Rectal smooth muscle tissue (tissue), 1 donor: ENCODE measurements at regions not wholly inside any gene's neighbourhood (a gene's known extent, or its start where the extent isn't known, plus 50 kb on each side); places are given as distances from the start of the nearest gene placed in this dataset.
"Not testable (repeated sequence)": the region's sequence is repeated elsewhere in the genome, so short reads cannot be mapped to it uniquely, and the experiment has no call there.

Source experiments
- H3K27ac ChIP-seq: one replicate; pipeline ENCODE4 v1.7.0; 2013; ENCODE audit warnings: low read depth, low read length, inconsistent platforms
- H3K27me3 ChIP-seq: one replicate; pipeline ENCODE4 v1.7.0; 2013; ENCODE audit warnings: low read length; ENCODE audit not compliant: control insufficient read depth, insufficient read depth
- H3K36me3 ChIP-seq: one replicate; pipeline ENCODE4 v1.7.0; 2013; ENCODE audit warnings: low read length; ENCODE audit not compliant: control insufficient read depth, insufficient read depth
- H3K4me1 ChIP-seq: one replicate; pipeline ENCODE4 v1.7.0; 2013; ENCODE audit warnings: low read length; ENCODE audit not compliant: control insufficient read depth, insufficient read depth
- H3K4me3 ChIP-seq: one replicate; pipeline ENCODE4 v1.7.0; 2013; ENCODE audit warnings: low read length
- H3K9ac ChIP-seq: one replicate; pipeline ENCODE4 v1.7.0; 2013; ENCODE audit warnings: low read length

DNA sequence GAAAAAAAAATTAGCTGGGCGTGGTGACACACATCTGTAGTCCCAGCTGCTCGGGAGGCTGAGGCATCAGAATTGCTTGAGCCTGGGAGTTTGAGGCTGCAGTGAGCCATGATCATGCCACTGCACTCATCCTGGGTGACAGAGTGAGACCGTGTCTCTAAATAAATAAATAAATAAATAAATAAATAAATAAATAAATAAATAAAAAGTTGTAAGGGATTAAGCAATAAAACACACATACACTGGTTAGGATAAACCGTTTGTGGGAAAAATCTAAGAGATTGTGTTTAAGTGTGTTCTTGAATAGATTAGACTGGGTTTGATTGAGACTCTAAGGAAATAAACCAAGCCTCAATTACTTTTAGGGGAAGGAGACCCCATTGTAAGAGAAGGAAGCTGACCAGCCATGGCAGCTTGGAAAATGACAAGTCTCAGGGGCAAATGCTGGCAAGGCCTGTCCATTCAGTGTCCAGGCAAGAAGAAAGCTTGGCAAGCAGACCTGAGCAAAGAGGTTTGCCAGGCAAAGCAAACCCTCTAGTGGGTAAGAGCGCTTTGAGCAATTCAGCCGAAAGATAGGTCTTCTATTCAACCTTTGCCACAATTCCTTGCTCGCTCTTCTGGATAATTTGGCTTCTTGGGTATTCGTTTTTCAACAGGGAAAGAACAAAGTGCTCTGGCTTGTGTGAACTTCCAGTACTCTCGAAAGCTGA, 106.9 kb upstream of the SERBP1 start:
- Histone ChIP-seq H3K9ac (no peak overlapping the region), H3K36me3 (no peaks in the 10 kb centered on the region), H3K27ac (no peak overlapping the region)

DNA sequence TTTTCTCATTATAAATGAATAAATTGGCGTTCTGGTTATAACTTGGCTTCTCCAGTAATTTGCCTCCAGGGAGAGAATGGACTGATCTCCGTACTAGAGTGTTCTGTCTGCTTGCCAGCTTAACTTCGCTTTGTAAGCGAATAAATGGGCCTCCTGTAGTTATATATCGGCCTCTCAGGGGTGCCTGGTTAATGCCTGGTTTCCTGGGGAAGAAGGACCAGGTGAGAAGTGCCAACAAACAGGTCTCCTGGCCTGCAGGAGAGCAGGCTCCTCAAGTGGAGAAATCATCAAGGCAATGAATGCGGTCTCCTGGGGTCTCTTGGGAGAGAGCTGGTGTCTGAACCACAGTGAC, 107.4 kb upstream of the SERBP1 start:
- Histone ChIP-seq H3K9ac (no peak overlapping the region), H3K36me3 (no peaks in the 10 kb centered on the region), H3K27ac (no peak overlapping the region), H3K4me3 (no peak overlapping the region), H3K27me3 (no peaks in the 10 kb centered on the region), H3K4me1 (no peaks in the 10 kb centered on the region)

More for the DNA sequence above, 106.9 kb upstream of the SERBP1 start:
- no peaks in the 10 kb centered on the region for H3K27me3 ChIP-seq
- H3K4me3 ChIP-seq, result no peak overlapping the region
- no peaks in the 10 kb centered on the region for H3K4me1 ChIP-seq

DNA sequence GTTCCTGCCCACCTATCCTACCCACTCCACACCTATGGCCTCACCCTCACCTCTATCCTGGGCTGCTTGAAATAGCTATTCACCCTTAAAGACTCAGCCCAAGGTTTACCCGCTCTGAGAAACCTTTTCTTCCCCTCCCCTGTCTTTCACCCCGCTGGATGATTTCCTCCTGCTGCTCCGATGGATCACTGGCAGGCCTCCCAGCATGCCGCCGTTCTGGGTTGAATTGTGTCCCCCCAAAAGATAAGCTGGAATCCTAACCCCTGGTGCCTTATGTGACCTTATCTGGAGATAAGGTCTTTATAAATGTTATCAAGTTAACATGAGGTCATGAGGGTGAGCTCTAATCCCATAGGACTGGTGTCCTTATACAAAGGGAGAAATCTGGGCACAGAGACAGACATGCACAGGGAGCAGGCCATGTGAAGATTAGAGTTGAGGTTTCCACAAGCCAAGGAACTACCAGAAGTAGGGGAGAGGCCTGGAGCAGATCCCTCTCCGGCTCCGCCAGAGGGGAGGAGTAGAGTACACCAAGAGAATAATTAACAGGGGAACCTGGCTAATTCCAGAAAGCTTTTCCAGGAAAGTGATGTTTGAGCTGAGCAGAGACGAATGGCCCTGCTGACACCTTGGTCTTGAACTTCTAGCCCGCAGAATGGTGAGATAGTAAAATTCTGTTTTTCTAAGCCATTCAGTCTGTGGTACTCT, 110.0 kb upstream of the SERBP1 start:
- no peak overlapping the region for H3K27ac ChIP-seq
- H3K4me3 ChIP-seq, result no peak overlapping the region

DNA sequence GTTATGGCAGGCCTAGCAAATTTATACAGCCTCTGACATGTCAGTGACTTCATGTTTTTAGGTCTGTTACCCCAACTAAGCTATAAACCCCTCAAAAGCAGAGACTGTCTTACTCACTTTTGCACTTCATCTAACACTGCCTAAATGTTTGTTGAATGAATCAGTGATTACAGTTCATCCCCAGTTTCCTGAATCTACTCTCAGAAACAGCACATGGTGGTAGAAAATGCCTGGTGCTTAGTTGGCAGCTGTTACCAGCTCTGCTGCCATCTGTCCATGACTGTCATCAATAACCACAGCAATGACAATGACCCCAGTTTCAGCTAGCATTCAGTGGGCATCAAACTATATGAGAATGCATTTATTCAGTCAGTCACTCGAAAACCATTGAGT, 110.5 kb upstream of the SERBP1 start:
- H3K9ac ChIP-seq, result no peak overlapping the region
- no peaks in the 10 kb centered on the region for H3K27me3 ChIP-seq
- H3K27ac ChIP-seq, result no peak overlapping the region
- H3K36me3 ChIP-seq, result no peaks in the 10 kb centered on the region
- no peak overlapping the region for H3K4me3 ChIP-seq
- H3K4me1 ChIP-seq, result no peaks in the 10 kb centered on the region

More for the DNA sequence above, 110.0 kb upstream of the SERBP1 start:
- no peak overlapping the region for H3K9ac ChIP-seq
- H3K27me3 ChIP-seq, result no peaks in the 10 kb centered on the region
- no peaks in the 10 kb centered on the region for H3K4me1 ChIP-seq
- no peaks in the 10 kb centered on the region for H3K36me3 ChIP-seq

DNA sequence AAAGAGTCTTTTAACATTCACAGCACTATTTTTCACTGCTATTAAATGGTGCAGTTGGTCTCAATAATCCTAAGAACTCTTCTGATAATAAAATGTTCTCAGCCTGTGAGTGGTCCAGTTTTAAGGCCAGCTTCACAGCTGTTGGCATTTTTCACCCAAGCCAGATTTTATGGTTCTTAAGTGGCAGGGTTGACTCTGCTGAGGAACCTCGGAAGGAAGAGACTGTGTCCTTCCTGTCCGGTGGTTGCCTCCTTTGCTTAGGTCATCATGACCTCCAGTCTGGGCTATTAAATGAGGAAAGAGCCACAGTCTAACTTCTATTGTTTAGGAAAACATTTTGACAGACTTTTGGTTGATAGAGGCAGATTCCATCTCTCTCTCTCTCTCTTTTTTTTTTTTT, 112.5 kb upstream of the SERBP1 start:
- Histone ChIP-seq H3K27me3 (no peaks in the 10 kb centered on the region), H3K4me3 (no peak overlapping the region), H3K27ac (no peak overlapping the region), H3K9ac (no peak overlapping the region), H3K4me1 (no peaks in the 10 kb centered on the region), H3K36me3 (no peaks in the 10 kb centered on the region)

DNA sequence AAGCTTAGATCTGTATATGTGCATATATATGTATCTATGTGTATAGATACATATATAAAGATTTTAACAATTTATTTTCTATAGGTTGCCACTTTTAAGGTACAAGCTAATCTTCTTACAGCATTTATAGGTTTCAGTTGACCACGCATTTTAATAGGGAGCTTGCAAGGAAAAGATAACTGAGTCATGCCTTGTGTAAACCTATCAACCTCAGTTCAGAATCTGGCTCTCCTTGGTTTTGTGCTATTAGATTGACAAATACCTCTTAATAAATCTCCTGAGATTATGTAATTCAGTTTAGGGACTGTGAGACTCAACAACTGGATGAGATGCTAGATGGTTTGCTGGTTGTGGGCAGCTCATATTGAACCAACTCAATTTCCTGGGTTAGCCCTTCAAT, 114.7 kb upstream of the SERBP1 start:
- no peak overlapping the region for H3K4me3 ChIP-seq
- H3K9ac ChIP-seq, result no peak overlapping the region
- no peak overlapping the region for H3K27ac ChIP-seq
- no peaks in the 10 kb centered on the region for H3K4me1 ChIP-seq
- no peaks in the 10 kb centered on the region for H3K36me3 ChIP-seq
- H3K27me3 ChIP-seq, result no peaks in the 10 kb centered on the region

DNA sequence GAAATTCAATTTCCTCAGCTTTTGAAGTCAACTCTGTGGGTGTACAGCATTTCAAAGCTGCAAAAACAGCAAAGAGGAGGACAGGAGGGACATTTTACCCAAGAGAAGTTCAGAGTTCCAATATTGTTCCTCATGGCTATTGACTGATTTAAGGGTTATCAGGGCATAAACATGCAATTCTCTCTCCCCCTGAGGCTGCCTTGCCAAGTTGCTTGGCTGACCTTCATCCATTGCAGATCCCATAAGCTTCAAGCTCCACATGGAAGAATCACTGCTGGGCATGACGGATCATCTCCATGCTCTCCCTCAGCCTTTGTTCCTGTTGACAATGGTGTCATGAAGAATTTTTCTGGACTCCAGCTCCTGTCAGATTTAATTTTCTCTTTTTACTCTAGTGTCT, 115.2 kb upstream of the SERBP1 start:
- Histone ChIP-seq H3K9ac (no peak overlapping the region), H3K27me3 (no peaks in the 10 kb centered on the region), H3K27ac (no peak overlapping the region), H3K4me1 (no peaks in the 10 kb centered on the region), H3K4me3 (no peak overlapping the region), H3K36me3 (no peaks in the 10 kb centered on the region)

DNA sequence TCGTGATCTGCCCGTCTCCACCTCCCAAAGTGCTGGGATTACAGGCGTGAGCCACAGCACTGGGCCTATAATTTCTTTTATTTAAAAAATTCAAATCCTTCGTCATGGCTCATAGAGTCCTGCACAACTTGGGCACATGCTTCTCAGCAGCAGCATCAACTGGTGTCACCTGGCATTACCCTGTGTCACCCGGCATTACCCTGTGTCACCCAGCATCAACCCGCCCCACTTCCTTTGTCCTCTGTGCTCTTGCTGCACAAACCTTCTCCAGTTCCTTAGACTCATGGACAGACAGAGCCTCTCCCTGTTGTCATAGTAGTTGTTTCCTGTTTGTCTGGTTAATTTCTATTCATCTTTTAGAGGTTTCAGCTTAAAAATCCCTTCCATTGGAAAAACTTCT, 121.2 kb upstream of the SERBP1 start:
- Histone ChIP-seq H3K4me1 (no peaks in the 10 kb centered on the region), H3K27me3 (no peaks in the 10 kb centered on the region), H3K9ac (no peak overlapping the region), H3K36me3 (no peaks in the 10 kb centered on the region), H3K27ac (no peak overlapping the region), H3K4me3 (no peak overlapping the region)

DNA sequence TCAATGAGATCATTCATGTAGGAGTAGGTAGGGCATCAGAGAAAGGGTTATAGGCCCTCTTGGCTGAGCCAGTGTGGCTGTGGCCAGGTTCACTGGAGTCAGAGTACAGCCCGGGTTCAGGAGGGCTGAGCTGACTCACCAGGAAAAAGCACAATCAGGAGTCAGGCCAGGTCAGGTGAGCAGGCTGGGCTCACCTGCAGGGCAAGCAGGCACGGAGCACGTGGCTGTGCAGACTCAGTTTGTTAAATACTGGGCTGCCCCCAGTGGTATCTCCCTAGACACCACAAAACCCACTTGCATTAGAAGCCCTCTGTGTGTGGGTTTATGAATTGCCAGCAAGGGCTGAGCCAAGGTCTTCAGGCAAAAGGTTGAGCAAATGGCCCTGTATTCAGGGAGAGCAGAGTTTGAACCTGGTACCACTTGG, 122.1 kb upstream of the SERBP1 start:
- H3K27ac ChIP-seq, result no peak overlapping the region

DNA sequence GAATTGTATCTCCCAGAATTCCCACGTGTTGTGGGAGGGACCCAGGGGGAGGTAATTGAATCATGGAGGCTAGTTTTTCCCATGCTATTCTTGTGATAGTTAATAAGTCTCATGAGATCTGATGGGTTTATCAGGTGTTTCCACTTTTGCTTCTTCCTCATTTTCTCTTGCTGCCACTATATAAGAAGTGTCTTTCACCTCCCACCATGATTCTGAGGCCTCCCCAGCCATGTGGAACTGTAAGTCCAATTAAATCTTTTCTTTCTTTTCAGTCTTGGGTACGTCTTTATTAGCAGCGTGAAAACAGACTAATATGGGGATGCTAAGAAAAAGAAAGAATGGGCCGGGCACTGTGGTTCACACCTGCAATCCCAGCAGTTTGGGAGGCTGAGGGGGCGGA, 124.0 kb upstream of the SERBP1 start:
- H3K36me3 ChIP-seq, H3K4me3 ChIP-seq, H3K27ac ChIP-seq, H3K4me1 ChIP-seq, H3K9ac ChIP-seq, H3K27me3 ChIP-seq: not testable (repeated sequence)

More for the DNA sequence above, 122.1 kb upstream of the SERBP1 start:
- no peaks in the 10 kb centered on the region for H3K27me3 ChIP-seq
- H3K4me3 ChIP-seq, result no peak overlapping the region
- H3K4me1 ChIP-seq, result no peaks in the 10 kb centered on the region
- H3K36me3 ChIP-seq, result no peaks in the 10 kb centered on the region
- no peak overlapping the region for H3K9ac ChIP-seq

DNA sequence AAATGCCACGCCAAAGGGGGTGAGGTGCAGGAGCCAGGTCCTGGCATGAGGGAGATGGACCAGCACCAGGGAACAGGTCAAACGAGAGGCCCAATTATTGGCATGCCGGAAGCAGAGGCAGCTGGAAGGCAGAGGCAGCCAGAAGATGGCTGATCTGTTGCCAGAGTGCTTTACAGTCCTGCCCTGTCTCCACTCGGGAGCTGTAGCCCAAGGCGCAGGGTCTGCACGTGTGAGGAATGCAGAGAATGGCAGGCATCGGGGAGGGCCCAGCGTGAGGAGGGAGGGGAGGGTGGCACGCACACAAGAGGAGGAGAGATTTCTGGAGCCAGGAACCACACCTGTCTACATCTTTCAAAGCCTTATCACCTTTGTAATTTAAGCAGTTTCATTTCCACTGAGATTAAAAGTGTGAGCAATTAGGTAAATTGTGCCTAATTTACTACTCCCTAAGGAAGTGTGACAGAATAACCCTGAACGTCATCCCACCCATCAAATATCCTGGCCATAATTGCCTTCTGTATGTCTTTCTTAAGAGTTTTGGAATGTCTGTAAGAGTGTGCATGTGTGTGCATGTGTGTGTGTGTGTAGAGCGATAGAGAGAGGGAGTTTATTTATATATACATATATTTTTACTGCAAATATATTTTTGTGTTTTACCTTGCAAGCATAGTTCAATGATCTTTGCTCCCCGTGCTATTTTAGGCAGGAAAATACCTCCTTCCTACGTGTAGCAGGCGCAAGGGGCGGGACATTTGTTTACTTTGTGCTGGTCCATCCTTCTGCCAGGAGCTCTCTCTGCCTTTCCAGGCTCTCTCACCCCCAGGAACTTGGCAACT, 125.5 kb upstream of the SERBP1 start:
- Histone ChIP-seq H3K4me1 (no peaks in the 10 kb centered on the region), H3K27ac (no peak overlapping the region), H3K36me3 (no peaks in the 10 kb centered on the region), H3K9ac (no peak overlapping the region), H3K4me3 (no peak overlapping the region), H3K27me3 (no peaks in the 10 kb centered on the region)

DNA sequence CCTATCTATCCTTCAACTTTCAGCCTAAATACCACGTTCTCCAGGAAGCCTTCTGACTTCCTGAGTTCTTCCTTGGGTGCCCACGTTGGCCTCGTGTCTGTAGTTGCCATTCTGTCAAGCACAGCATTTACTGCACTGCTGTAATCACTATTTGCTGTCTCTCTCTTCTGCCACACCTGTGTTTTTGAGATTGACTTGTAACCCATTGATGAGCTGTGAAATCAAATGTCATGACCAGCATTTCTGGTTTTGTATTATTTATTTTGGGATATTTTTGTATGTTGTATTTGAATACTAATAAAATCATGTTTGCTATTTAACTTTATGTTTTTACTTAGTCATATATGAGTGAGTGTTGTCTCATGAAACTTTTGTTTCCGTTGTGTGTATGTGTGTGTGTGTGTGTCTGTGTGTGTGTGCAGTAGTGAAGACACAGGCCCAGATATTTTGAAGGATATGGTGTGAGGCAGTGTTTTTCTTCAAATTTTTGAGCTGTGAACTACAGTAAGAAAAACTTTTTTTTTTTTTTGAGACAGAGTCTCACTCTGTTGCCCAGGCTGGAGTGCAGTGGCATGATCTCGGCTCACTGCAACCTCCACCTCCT, 126.2 kb upstream of the SERBP1 start:
- Histone ChIP-seq H3K4me1 (no peaks in the 10 kb centered on the region), H3K4me3 (no peak overlapping the region), H3K9ac (no peak overlapping the region), H3K27ac (no peak overlapping the region), H3K27me3 (no peaks in the 10 kb centered on the region), H3K36me3 (no peaks in the 10 kb centered on the region)
